ENCODE measurements at regions not wholly inside any gene's neighbourhood (a gene's known extent, or its start where the extent isn't known, plus 50 kb on each side); places are given as distances from the start of the nearest gene placed in this dataset.

DNA sequence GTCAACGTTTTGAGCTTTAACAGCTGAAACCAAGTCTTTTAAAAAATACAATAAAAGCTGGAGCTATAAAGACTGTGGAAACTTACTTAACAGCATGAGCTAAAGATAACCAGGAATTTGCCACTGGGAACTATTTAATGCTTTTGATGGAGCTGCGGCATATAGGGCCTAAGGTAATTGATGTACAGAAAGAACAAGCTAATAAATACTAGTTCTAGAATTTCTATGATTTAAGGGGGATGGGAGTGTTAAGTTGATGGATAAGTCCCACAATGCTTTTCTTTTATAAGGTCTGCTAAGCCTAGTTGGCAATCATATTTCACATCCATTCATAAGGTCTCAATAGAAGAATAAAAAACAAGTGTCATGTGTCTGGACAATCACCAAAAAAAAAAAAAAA is 334.0 kb upstream of the DMAC1 start:
- DNase-seq (ENCODE audit: low read depth), result no peak
- H3K4me3 ChIP-seq (ENCODE audit: low read length), result no peak overlapping the region
- TF ChIP-seq, protein P1, sequence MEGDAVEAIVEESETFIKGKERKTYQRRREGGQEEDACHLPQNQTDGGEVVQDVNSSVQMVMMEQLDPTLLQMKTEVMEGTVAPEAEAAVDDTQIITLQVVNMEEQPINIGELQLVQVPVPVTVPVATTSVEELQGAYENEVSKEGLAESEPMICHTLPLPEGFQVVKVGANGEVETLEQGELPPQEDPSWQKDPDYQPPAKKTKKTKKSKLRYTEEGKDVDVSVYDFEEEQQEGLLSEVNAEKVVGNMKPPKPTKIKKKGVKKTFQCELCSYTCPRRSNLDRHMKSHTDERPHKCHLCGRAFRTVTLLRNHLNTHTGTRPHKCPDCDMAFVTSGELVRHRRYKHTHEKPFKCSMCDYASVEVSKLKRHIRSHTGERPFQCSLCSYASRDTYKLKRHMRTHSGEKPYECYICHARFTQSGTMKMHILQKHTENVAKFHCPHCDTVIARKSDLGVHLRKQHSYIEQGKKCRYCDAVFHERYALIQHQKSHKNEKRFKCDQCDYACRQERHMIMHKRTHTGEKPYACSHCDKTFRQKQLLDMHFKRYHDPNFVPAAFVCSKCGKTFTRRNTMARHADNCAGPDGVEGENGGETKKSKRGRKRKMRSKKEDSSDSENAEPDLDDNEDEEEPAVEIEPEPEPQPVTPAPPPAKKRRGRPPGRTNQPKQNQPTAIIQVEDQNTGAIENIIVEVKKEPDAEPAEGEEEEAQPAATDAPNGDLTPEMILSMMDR (IDR thresholded peaks at IDR 0.05; ENCODE audit: insufficient read depth, low read depth, low read length, missing control alignments), result no peak

DNA sequence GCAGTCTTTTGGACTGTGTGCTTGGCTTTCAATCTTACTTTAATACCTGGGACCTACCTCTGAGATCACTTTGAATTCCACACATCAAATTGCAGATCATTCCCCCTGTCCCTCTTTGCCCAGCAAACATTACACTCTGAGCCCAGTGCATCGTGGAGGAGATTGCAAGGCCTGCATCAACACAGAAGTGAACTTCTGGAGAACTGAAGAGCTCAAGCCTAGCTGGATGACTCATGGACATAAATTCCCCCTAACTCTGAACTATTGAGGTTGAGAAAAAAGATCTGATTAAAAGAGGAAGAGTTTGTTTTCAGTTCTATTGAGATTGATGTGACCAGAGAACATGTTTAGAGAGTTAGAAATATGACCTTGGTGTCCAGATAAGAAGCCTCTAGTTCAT is 316.0 kb upstream of the DMAC1 start:
- H3K4me3 ChIP-seq (ENCODE audit: low read length), result no peak overlapping the region
- DNase-seq (ENCODE audit: low read depth), result no peak
- TF ChIP-seq, protein P1 (IDR thresholded peaks at IDR 0.05; ENCODE audit: insufficient read depth, low read depth, low read length, missing control alignments), result no peak

DNA sequence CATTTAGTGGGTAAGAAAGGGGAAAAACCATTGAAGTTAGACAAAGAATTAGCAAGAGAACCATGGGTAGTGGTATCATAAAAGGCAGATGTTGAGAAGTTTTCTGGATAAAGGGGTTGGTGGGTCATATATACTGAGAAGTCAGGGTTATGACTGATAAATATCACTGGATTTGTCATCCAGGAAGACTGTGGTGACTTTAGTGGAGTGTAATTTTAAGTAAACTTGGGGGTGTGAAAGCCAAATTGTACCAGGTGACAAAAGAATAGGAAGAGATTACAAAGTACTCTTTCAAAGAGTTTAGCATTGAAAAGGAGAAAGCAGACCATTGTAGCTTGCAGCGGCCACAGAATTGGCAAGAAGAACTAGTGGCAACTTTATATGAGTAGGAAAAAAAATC is 315.2 kb upstream of the DMAC1 start:
- TF ChIP-seq, protein P1 (IDR thresholded peaks at IDR 0.05; ENCODE audit: insufficient read depth, low read depth, low read length, missing control alignments), result no peak
- no peak for DNase-seq (ENCODE audit: low read depth)
- no peak overlapping the region for H3K4me3 ChIP-seq (ENCODE audit: low read length)

DNA sequence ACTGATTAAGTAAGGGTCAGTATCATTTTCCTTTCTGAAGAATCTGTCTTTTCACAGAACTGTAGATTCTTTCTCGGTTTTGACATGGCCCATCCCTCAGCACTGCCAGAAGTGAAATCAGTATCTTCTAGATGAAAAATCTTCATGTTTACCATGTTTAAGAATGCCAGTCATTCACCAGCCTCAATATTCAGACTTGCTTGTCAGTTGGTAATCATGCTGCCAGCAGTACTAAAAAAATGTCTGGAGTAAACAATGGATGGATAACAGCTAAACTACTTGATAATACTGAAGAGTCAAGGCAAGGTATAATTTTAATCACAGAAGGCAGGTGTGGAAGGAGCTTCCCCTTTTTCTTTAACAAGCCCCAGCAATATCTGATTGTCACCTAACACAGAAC is 306.8 kb upstream of the DMAC1 start:
- H3K4me3 ChIP-seq (ENCODE audit: low read length), result no peak overlapping the region
- TF ChIP-seq, protein P1 (IDR thresholded peaks at IDR 0.05; ENCODE audit: insufficient read depth, low read depth, low read length, missing control alignments), result no peak

DNA sequence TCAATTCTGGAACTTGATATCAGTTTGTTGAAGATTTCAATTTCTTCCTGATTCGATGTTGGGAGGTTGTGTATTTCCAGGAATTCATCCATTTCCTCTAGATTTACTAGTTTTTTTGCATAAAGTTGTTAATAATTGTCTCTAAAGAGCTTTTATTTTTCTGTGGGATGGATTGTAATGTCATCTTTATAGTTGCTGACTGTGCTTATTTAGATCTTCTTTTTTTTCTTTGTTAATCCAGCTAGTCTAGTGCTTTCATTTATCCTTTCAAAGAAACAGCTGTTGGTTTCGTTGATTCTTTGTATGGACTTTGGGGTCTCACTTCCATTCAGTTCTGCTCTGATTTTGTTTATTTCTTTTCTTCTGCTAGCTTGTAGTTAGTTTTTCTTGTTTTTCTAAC is 302.0 kb upstream of the DMAC1 start:
- H3K4me3 ChIP-seq (ENCODE audit: low read length), result no peak overlapping the region
- TF ChIP-seq, protein P1 (IDR thresholded peaks at IDR 0.05; ENCODE audit: insufficient read depth, low read depth, low read length, missing control alignments), result no peak
- no peak for DNase-seq (ENCODE audit: low read depth)

More for the DNA sequence above, 306.8 kb upstream of the DMAC1 start:
- DNase-seq (ENCODE audit: low read depth), result no peak

DNA sequence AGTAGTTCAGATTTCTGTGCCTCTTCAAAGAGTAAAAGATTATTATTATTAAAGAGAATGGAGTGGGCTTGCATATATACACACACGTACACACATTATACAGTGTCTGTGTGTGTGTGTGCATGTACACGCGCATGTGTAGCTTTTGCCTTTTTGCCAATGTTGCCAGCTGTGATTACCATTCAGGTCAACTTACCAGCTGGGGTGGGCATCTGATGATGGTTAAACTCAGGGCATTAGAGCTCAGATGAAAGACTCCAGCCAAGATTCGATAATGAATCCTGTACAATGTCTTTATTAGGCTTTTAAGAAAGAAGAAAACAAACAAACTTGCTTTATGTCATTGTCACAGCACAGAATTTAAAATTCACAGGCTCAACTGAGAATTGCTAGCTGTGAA is 296.5 kb upstream of the DMAC1 start:
- no peak overlapping the region for H3K4me3 ChIP-seq (ENCODE audit: low read length)
- TF ChIP-seq, protein P1 (IDR thresholded peaks at IDR 0.05; ENCODE audit: insufficient read depth, low read depth, low read length, missing control alignments), result no peak
- DNase-seq (ENCODE audit: low read depth), result no peak

DNA sequence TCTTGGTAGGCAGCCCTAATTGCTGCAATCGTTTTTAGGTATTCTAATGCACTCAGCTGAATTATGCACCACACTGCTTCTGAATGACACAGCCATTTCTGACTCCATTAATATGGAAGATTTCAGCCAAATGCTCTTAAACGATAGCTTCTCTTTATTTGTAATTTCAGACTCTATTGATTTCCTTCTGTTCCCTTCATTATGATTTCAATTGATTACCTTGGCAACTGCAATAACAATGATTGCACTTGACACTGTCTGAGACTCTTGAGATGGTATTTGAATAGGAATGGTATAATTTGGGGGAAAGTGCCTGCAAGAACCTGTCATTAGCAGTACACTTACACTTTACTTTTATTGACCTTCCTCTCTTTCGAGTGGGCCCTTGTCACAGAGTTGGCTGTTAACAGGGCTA is 296.1 kb upstream of the DMAC1 start:
- TF ChIP-seq, protein P1 (IDR thresholded peaks at IDR 0.05; ENCODE audit: insufficient read depth, low read depth, low read length, missing control alignments), result no peak

More for the DNA sequence above, 296.1 kb upstream of the DMAC1 start:
- H3K4me3 ChIP-seq (ENCODE audit: low read length), result no peak overlapping the region
- no peak for DNase-seq (ENCODE audit: low read depth)

All from epithelial cell of esophagus (primary cell).